GM19328 (cell line): ENCODE measurements at regions not wholly inside any gene's neighbourhood (a gene's known extent, or its start where the extent isn't known, plus 50 kb on each side); places are given as distances from the start of the nearest gene placed in this dataset.

ENCODE experiments used
- ATAC-seq: cut with Tn5 transposase; IDR thresholded peaks from one replicate; pipeline ENCODE4 v1.9.1; 2021; ENCODE audit warnings: mild to moderate bottlenecking, moderate library complexity; ENCODE audit not compliant: unreplicated experiment

- no peak for ATAC-seq
These were observed 91.6 kb upstream of the CXCL12 start for GRCh38 chr10:44476409-44477045.

GRCh38 chr10:44477046-44477425 lies 92.1 kb upstream of the CXCL12 start:
- no peak for ATAC-seq

GRCh38 chr10:44478040-44478439 lies 93.1 kb upstream of the CXCL12 start:
- no peak for ATAC-seq

- ATAC-seq: no peak
These were observed 94.2 kb upstream of the CXCL12 start for GRCh38 chr10:44478876-44479705.

- no peak for ATAC-seq
These were observed 107.8 kb upstream of the CXCL12 start for GRCh38 chr10:44492678-44493077.

GRCh38 chr10:44498222-44498621 lies 113.3 kb upstream of the CXCL12 start:
- no peak for ATAC-seq

GRCh38 chr10:44500451-44500850 lies 115.6 kb upstream of the CXCL12 start:
- ATAC-seq: no peak

- ATAC-seq: no peak
These were observed 121.5 kb upstream of the CXCL12 start for GRCh38 chr10:44506386-44506785.

- ATAC-seq: no peak
These were observed 125.7 kb upstream of the CXCL12 start for GRCh38 chr10:44510379-44511115.

GRCh38 chr10:44511166-44511565 lies 126.3 kb upstream of the CXCL12 start:
- no peak for ATAC-seq

- no peak for ATAC-seq
These were observed 126.7 kb upstream of the CXCL12 start for GRCh38 chr10:44511601-44512000.

- ATAC-seq: no peak
These were observed 127.6 kb upstream of the CXCL12 start for GRCh38 chr10:44512431-44513022.

- ATAC-seq: no peak
These were observed 128.7 kb upstream of the CXCL12 start for GRCh38 chr10:44513591-44513990.

- no peak for ATAC-seq
These were observed 132.0 kb upstream of the CXCL12 start for GRCh38 chr10:44516891-44517290.

- ATAC-seq: no peak
These were observed 132.7 kb upstream of the CXCL12 start for GRCh38 chr10:44517635-44518034.

GRCh38 chr10:44519361-44519760 lies 134.5 kb upstream of the CXCL12 start:
- no peak for ATAC-seq

GRCh38 chr10:44520651-44521050 lies 135.8 kb upstream of the CXCL12 start:
- ATAC-seq: no peak

- no peak for ATAC-seq
These were observed 154.3 kb upstream of the CXCL12 start for GRCh38 chr10:44539178-44539577.

- ATAC-seq: no peak
These were observed 167.8 kb upstream of the CXCL12 start for GRCh38 chr10:44552726-44553125.

GRCh38 chr10:44557596-44558191 lies 172.8 kb upstream of the CXCL12 start:
- no peak for ATAC-seq

- no peak for ATAC-seq
These were observed 173.6 kb upstream of the CXCL12 start for GRCh38 chr10:44558521-44558920.
